CD4-positive, alpha-beta T cell treated with Interleukin-10 for 1 hour (primary cell): ENCODE measurements at regions not wholly inside any gene's neighbourhood (a gene's known extent, or its start where the extent isn't known, plus 50 kb on each side); places are given as distances from the start of the nearest gene placed in this dataset.
"Not testable (repeated sequence)": the region's sequence is repeated elsewhere in the genome, so short reads cannot be mapped to it uniquely, and the experiment has no call there.

Experiments used
- DNase-seq: peaks from one replicate; pipeline ENCODE4 v3.0.0-alpha.2; 2020

DNA sequence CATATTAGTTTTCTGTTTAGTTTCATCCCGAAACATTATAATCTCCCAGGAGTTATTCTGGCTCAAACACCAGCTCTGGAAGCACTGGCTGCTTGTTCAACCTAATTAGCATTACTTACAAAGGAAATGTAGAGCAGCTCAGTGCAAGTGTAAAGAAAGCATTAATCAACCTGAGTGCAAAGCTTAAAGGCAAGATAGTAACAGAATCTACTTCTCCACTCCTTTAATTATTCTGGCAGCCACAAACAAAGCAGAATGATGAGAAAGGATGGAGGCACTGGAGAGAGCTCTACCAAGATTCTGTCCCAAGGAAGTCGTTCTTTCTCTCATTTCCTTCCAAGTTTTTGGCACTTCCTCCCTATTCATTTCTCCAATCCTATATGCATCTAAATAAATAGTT lies 1384.0 kb downstream of the ZPLD1 start:
- no peak for DNase-seq

DNA sequence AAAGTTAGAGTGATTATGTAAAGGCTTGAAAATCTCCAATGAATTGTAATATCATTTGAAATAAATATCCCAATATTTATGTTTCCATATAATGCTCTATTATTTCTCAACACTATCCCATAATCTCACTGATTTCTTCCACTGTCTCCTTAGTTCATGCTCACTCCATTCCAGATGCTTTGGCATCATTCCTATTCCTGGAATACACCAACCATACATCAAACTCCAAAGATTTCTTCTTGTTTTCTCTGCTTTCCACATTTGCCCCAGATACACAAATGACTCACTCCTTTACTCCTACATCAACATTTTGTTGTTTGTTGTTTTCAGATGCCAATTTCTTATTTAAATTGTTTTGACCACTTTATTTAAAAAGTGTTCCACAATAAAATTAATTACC lies 1390.8 kb downstream of the ZPLD1 start:
- no peak for DNase-seq

DNA sequence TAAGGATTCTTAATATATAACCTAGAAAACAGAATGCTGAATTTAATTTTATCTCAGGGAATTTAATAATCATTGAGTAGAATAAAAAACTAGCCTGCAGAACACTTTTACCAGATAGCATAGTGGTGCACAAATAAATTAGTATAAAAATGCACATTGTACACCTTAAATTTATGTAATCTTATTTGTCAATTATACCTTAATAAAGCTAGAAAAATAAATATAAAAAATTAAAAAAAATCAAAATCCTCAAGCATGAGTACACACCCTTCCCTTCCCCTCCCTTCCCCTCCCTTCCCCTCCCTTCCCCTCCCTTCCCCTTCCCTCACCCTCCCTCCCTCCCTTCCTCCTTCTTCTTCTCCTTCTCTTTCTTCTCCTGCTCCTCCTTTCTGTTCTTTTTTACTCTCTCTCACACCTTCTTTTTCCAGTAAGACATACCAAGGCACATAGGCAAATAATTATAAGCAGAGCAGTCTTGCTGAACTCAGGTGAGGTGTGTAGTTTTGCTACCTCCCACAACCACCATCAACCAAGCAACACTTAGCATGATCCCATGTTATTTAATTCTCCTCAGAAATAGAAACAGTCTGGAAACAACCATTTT lies 1395.0 kb downstream of the ZPLD1 start:
- no peak for DNase-seq

DNA sequence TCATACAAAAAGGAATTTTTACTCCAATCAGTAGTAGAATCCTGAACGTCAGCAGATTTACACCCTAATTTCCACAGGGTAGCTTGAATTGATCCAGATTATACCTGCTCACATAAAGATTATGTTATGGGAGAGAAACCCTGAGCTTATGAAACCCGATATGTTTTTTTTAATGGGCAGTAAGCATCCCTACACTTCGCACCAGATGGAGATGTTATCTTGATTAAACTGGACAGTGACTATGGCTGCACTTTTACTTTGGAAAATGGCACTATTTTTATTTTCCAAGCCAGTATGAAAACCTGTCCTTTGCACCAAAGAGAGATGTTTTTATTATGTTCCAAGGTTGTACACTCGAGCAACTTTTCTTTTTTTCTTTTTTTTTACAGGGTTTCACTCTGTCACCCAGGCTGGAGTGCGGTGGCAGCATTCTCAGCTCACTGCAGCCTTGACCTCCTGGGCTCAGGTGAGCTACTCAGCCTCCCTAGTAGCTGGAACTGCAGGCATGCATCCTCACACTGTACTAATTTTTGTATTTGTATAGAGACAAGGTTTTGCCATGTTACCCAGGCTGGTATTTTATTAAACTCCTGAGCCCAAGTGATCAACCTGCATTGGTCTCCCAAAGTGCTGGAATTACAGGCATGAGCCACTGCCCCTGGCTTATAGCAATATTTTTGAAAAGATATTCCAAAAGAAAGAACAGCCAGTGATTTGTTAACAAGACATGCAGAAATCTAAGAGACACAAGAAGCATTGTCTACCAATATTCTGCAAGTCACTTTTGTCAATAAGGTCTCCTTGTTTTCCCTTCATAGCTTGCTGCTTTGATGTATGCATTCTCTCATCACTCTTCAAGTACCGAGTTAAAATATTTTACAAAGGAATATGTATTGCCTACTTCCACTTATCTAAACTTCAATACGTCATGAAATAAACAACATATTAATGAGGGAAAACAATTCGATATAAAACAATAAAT lies 1412.6 kb downstream of the ZPLD1 start:
- DNase-seq, result no peak

DNA sequence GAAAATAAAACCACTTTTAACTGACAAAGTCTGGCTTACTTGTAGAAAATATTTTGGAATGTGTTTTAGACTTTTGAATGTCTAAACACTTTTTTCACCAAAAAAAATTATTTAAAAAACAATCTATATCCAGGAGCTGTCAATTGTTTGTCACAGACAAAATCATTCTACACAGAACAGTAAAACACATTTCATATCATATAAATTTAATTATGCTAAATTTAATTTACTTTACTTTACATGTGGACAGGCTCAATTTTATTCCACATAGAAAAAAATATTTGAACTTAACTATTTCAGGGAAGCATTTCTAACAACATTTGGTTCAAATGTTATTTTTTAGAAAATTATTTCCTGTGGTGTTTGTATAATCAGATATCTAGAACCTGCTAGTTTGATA lies 1417.0 kb downstream of the ZPLD1 start:
- DNase-seq, result no peak

DNA sequence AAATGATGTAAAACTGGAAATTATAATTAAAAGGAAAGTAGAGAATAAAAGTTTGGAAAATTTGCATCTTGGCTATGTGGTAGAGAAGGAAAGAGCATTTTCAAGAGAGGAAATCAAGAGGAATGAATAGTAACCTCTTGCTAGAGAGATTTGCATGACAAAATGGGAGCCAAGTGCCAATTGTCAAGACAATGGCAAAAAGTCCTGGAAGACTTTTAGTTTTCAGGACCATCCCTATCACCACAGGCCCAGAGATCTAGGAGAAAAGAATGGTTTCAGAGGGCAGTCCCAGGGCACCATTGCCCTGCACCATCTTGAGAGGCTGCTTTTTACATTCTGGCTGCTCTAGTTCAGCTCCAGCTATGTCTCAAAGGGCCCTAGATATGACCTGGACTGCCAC lies 1427.6 kb downstream of the ZPLD1 start:
- DNase-seq, result no peak

DNA sequence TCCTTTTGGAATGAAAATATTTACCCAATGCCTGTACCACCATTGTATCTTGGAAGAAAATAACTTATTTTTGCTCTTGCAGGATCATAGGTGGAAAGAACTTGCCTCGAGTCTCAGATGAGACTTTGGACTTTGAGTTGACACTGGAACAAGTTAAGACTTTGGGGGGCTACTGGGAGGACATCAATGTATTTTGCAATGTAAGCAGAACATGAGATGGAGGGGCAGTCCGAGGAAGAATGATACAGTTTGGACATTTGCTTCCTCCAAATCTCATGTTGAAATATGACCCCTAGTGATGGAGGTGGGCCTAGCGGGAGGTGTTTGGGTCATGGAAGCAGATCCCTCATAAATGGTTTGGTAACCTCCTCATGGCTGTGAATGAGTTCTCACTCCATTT lies 1428.6 kb downstream of the ZPLD1 start:
- no peak for DNase-seq

DNA sequence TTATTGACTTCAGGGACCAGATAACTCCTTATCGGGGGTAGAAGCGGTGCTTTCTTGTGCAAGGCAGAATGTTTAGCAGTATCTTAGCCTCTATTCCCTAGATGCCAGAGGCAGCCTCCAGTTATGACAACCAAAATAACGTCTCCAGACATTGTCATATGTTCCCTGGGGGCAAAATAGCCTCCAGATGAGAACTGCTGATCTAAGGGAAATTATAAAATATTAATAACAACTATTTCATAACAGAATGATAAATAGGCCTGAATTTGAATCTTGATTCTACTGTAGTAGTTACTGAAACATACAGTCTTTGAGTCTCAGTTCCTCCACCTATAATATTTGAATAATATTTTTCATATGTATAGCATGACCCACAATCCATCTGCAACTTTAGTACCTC lies 1431.3 kb downstream of the ZPLD1 start:
- DNase-seq, result no peak

DNA sequence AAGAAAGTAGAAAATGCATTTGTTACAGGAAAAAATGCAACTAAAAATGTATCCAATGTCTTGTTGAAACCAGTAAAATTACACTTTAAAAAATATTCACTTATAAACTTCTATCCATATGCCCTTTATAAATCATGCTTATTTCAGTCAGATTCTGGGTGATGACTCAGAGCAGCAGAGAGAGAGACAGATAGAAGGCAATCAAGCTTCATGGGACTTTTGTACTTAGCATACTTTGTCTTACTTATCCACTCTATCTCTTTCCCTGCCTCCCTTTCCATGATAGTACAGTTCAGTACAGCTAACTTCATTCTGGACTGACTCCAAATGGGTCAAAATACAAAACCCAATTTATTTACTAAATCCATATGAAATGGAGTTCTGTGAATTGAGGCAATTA lies 1438.2 kb downstream of the ZPLD1 start:
- no peak for DNase-seq

DNA sequence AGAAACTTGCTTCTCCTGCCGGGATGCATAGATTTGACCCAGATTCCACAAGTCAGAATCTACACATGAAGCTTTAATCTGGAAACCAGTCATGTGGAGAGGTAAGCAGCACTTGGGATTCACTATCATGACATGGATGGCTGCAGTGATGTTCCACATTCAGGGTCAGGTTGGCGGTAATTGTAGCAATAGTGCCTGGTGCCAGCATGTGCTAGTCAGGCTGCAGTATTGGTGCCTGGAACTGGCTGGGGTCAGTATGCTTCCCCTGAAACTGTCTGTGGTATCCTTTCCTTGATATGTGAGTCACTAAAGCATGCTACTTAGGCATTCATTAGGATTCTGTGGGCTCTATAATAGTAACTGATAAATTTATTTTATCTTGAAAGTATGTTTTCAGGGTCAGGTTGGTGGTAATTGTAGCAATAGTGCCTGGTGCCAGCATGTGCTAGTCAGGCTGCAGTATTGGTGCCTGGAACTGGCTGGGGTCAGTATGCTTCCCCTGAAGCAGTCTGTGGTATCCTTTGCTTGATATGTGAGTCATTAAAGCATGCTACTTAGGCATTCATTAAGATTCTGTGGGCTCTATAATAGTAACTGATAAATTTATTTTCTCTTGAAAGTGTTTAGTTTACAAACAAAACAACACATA lies 1439.2 kb downstream of the ZPLD1 start:
- no peak for DNase-seq

DNA sequence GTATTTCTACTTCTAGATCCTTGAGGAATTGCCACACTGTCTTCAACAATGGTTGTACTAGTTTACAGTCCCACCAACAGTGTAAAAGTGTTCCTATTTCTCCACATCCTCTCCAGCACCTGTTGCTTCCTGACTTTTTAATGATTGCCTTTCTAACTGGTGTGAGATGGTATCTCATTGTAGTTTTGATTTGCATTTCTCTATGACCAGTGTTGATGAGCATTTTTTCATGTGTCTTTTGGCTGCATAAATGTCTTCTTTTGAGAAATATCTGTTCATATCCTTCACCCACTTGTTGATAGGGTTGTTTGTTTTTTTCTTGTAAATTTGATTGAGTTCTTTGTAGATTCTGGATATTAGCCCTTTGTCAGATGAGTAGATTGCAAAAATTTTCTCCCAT lies 1447.0 kb downstream of the ZPLD1 start:
- DNase-seq, result not testable (repeated sequence)

DNA sequence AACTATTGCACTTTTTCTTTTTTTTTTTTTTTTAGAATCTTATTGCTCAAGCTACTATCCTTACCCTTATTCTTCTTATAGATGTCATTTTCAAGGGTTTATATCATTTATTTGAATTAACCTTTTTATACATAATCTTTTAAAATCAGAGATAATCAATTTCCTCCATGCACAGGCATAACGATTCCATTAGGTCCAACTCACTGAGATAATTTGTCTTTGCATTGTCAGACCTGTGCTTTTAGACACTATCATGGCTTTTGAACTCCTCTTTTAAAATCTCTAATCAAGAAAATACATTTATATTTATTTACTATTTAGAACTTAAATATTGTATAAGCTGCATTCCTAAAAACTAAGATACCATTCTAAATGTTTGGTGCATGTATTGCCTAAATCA lies 1454.9 kb downstream of the ZPLD1 start:
- no peak for DNase-seq

DNA sequence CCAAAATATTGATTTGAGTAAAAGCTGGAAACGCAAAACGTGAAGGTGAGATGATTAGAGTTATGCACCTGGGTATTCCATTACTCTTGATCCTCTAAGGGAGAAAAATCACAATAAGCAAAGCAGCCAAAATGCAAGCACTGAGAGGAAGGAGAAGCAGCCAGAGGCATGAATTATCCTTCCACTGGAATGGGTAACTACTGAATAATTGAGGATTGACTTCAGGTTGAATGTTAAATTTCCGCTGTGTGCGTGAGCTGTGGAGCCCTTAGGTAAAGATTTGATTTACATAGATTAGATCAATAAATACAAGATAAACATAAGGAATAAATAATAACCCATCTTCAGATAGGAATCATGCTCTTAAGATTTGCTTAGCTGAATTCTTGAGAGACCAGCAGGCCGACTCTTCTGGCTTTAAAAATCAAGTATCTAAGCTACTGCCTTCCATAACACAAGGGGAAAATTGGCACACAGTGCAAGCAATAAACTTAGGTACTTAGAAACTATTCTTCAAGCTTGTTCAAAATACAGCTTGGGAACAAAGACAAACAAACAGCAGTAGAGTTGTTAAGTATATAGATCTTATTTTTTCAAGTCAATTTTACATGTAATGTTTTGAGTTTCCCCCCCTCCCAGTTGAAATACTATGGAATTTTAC lies 1459.5 kb downstream of the ZPLD1 start:
- no peak for DNase-seq

DNA sequence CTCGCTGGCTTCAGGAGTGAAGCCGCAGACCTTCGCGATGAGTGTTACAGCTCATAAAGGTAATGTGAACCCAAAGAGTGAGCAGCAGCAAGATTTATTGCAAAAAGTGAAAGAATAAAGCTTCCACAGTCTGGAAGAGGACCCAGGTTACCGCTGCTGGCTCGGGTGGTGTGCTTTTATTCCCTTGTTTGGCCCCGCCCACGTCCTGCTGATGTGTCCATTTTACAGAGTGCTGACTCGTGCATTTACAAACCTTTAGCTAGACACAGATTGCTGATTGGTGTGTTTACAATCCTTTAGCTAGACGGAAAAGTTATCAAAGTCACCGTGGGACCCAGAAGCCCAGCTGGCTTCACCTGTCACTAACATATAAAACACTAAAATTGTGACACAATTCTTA lies 1464.5 kb downstream of the ZPLD1 start:
- no peak for DNase-seq

DNA sequence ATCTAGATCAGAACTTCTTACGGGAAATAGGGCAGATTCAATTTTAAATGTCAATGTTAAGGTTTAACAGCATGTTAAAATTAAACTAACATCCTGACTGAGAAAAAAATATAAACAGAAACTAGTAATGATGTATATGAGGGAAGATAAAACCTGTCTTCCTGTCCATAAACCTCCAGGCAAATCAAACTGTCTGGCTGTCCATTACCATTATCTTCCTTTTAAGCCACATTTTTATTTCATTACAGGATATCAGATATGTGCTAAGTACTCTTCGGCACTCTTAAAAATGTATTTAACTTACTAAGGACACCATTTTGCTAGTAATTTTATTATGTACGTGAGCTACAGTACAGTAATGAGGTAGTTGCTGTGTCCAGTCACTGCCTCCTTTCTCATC lies 1461.7 kb upstream of the ALCAM start:
- DNase-seq, result no peak

DNA sequence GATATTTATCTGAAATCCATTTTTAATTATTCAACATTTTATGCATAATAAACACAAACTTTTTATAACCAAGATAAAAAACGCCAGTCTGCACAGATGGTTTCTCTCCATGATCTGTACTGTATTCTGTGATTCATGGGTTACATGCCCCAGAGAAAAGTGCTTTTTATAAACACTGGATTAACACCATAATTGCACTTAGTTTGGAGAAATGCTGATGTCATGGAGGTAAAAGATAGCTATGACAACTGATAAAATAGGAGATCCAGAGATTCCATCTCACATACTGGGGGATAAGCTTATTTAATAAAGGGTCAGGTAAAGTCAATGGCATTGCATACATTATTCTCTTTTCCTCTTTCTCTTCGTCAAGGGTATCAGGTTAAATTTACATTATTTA lies 1460.4 kb upstream of the ALCAM start:
- DNase-seq, result no peak

DNA sequence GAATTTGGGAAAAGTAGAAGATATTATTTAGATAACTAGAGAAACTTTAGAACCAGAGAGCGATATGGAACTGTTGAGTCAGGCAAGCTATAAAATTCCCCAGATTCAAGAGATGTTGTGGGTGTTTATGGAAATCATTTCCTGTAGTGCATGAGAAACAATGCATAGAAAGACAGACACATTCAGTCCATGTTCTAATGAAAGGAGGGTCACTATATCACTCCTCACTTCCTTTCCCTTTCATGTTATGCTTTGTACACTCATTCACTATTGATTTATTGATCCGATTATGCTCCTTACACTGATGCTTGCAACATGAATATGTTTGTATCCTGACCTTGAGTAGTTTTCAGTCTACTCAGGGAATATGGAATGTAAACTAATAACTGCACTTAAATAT lies 1459.9 kb upstream of the ALCAM start:
- no peak for DNase-seq

DNA sequence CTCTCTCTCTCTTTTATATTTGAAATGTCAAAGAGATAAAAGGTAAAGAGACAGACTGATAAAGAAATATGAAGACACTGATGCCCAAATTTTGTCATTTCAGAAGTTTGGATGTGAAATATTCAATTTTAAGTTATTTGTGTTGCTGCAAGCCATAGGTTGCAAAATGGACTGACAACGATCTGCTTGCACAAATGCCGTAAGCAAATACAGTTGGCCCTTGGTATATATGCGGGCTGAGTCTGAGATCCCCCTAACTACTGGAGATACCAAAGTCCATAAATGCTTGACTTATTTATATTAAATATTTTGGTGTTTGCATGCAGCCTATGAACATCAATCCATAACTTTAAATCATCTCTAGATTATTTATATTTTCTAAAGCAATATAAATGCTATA lies 1459.1 kb upstream of the ALCAM start:
- no peak for DNase-seq

DNA sequence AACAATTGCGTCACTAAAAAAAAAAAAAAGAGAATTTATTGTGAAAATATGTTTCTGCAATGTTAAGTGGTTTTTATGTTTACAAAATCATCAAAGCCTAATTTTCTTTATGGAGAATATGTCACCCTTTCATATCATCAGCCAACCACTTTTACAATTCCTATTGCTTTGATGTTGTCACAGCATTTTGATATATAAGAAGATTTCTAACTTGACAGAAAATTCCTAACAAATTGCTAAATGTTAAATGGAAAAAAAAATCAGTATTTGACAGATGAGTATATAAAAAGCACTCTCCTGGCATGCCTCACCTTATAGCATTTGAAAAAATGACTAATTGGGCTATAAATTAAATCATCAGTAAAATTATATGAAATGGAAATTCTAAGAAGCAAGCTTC lies 1457.3 kb upstream of the ALCAM start:
- DNase-seq, result no peak

DNA sequence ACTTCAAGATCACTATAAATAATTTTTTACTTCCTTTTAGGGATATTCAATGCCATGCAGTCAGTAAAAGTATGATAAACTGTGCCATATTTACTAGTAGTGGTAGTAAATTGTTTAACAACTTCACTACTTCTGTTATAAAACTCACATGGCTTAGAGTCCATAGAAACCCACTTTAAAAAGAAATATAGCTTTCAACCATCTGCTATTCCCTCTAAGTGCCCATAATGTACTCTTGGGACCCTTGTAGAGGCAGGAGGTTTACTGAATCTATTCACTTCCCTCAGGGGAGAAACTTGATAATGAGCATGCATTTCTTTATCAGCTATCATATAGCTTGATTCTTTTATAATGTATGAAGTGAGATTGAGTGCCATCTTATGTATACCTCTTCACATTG lies 1448.4 kb upstream of the ALCAM start:
- no peak for DNase-seq

DNA sequence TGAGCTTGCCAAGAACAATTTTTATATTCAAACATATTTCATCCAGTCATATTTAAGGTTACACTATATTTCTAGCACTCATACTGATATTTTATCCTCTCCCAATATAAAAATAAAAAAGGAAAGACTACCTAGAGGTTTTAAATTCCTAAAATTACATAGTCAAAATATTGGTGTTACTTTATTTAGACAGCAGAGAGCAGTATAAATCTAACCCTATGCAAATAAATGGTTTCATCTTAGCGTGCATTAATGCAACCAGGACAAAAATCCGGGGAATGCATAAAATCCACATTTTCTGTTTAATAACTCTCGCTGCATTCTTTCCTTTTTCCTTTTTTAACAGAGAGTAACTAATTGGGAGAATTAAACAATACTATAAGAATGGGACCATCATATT lies 1447.4 kb upstream of the ALCAM start:
- DNase-seq, result no peak

DNA sequence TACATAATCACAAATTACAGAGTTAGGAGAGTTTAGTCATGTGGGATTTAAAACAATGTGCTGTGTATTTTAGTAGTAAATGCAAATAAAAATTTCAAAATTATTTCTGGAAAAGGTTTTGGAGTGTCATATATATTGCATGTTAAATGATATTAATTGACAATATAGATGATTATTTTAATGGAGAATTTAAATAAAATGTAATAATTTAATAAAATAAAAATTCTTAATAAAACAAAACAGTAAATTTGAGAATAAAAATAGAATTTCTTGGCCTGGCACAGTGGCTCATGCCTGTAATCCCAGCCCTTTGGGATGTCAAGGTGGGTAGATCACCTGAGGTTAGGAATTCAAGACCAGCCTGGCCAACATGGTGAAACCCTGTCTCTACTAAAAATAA lies 1442.8 kb upstream of the ALCAM start:
- no peak for DNase-seq

DNA sequence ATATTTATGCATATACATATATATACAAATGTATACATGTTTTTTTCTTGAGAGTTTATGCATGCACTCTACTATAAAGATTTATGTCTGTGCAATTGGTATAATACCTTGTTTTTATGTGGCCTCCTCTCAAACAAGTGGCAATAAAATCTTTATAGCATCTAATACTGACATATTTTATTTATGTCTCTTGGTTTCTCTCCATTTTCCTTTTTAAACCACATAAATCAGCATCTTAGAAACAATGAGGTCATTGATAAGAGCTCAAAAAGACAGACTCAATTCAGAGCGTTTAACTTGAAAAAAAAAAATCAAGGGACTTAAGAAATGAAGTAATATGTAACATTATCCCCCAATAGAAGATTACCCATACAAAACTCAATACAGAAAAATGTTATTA lies 1442.2 kb upstream of the ALCAM start:
- no peak for DNase-seq

DNA sequence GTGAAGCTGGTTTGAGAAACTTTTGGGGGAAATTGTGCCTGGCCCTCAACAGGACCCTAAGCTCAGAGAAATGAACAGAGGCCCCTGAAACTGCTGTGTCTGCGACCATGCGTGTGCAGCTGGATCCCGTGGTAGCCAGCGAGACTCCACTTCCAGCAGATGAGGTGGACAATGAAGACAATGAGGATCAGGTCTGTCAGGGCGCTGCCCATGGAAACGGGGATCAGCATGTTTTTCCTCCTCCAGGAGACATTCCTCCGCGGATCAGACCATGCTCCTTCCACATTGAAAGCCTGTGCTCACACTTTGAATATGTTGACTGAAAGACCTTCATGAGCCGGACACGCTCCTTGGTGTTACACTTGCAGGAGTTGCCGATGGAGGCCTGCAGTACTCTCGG lies 1439.8 kb upstream of the ALCAM start:
- DNase-seq, result no peak
